Activated CD8-positive, alpha-beta memory T cell treated with anti-CD3 and anti-CD28 coated beads, Interleukin-2, amount 50 U/mL, for 1 hour (primary cell): ENCODE measurements at regions not wholly inside any gene's neighbourhood (a gene's known extent, or its start where the extent isn't known, plus 50 kb on each side); places are given as distances from the start of the nearest gene placed in this dataset.

Experiments
- DNase-seq: peaks from one replicate; pipeline ENCODE4 v3.0.0-alpha.2; 2020; ENCODE audit errors: extremely low read depth

GRCh38 chr10:8418631-8419030 lies 364.1 kb downstream of the GATA3 start:
- no peak for DNase-seq

GRCh38 chr10:8420182-8420581 lies 365.7 kb downstream of the GATA3 start:
- no peak for DNase-seq

- no peak for DNase-seq
Measured at GRCh38 chr10:8424555-8425211, 370.2 kb downstream of the GATA3 start.

GRCh38 chr10:8428654-8429053 lies 374.2 kb downstream of the GATA3 start:
- no peak for DNase-seq

GRCh38 chr10:8430321-8430720 lies 375.8 kb downstream of the GATA3 start:
- no peak for DNase-seq

- no peak for DNase-seq
Measured at GRCh38 chr10:8431511-8431910, 377.0 kb downstream of the GATA3 start.

GRCh38 chr10:8435186-8436055 lies 380.9 kb downstream of the GATA3 start:
- DNase-seq, result no peak

- no peak for DNase-seq
Measured at GRCh38 chr10:8437896-8438295, 383.4 kb downstream of the GATA3 start.

GRCh38 chr10:8438603-8439002 lies 384.1 kb downstream of the GATA3 start:
- DNase-seq, result no peak

GRCh38 chr10:8439040-8439439 lies 384.6 kb downstream of the GATA3 start:
- no peak for DNase-seq

GRCh38 chr10:8444630-8445029 lies 390.1 kb downstream of the GATA3 start:
- DNase-seq, result peak; percentile 19

- no peak for DNase-seq
Measured at GRCh38 chr10:8445353-8445752, 390.9 kb downstream of the GATA3 start.

GRCh38 chr10:8449909-8450308 lies 395.4 kb downstream of the GATA3 start:
- DNase-seq, result no peak

GRCh38 chr10:8453587-8453986 lies 399.1 kb downstream of the GATA3 start:
- DNase-seq, result no peak

- DNase-seq, result no peak
Measured at GRCh38 chr10:8454357-8454756, 399.9 kb downstream of the GATA3 start.

GRCh38 chr10:8455181-8455580 lies 400.7 kb downstream of the GATA3 start:
- no peak for DNase-seq

- DNase-seq, result no peak
Measured at GRCh38 chr10:8456386-8456785, 401.9 kb downstream of the GATA3 start.

GRCh38 chr10:8460626-8461025 lies 406.1 kb downstream of the GATA3 start:
- no peak for DNase-seq

- DNase-seq, result no peak
Measured at GRCh38 chr10:8462565-8462964, 408.1 kb downstream of the GATA3 start.

- no peak for DNase-seq
Measured at GRCh38 chr10:8463853-8464252, 409.4 kb downstream of the GATA3 start.

GRCh38 chr10:8468477-8468876 lies 414.0 kb downstream of the GATA3 start:
- no peak for DNase-seq

GRCh38 chr10:8473205-8473604 lies 418.7 kb downstream of the GATA3 start:
- DNase-seq, result no peak

GRCh38 chr10:8477300-8477699 lies 422.8 kb downstream of the GATA3 start:
- DNase-seq, result no peak
